Adrenal gland (tissue), 9 donors: ENCODE measurements at regions not wholly inside any gene's neighbourhood (a gene's known extent, or its start where the extent isn't known, plus 50 kb on each side); places are given as distances from the start of the nearest gene placed in this dataset.
"Not testable (repeated sequence)": the region's sequence is repeated elsewhere in the genome, so short reads cannot be mapped to it uniquely, and the experiment has no call there.

Source experiments
- DNase-seq, 7 donors: peaks; one replicate each; pipeline ENCODE4 v3.0.0-alpha.2; 2019 to 2020
- H3K27ac ChIP-seq, 5 donors: fragments of 200-600 bp; sonication (generic) in 4 of 5; 1 replicate in 3 of 5; 2 replicates in 2 of 5; pipeline versions ENCODE4 v1.5.1 to v1.8.0; 2016 to 2020; ENCODE audit warnings: mild to moderate bottlenecking in 1 of 5
- H3K27me3 ChIP-seq: fragments of 200-600 bp; 2 replicates; pipeline ENCODE4 v1.8.0; 2021
- H3K36me3 ChIP-seq, 2 donors: fragments of 200-600 bp; replicated peaks in 1 of 2; 1 replicate in 1 of 2; 2 replicates in 1 of 2; pipeline versions ENCODE4 v1.5.1 to v1.8.0; 2018 to 2022
- H3K4me1 ChIP-seq, 2 donors: fragments of 200-600 bp; replicated peaks in 1 of 2; 1 replicate in 1 of 2; 2 replicates in 1 of 2; pipeline versions ENCODE4 v1.5.1 to v1.8.0; 2018 to 2021
- H3K4me3 ChIP-seq, 4 donors: fragments of 200-600 bp; sonication (generic) in 3 of 4; one replicate each; pipeline ENCODE4 v1.5.1; 2016 to 2018
- H3K9me3 ChIP-seq, 3 donors: fragments of 200-600 bp; sonication (generic) in 1 of 3; replicated peaks in 1 of 3; 1 replicate in 2 of 3; 2 replicates in 1 of 3; pipeline versions ENCODE4 v1.5.1 to v1.8.0; 2016 to 2021
- POLR2A ChIP-seq, 2 donors: fragments of 450-650 bp; IDR thresholded peaks; one replicate each; pipeline ENCODE4 v1.6.1; 2017; ENCODE audit warnings: antibody characterized with exemption in 2 of 2, mild to moderate bottlenecking in 2 of 2, moderate library complexity in 1 of 2
- WGBS, 4 donors: extraction: QIAGEN DNeasy Blood & Tissue Kit in 2 of 4; methylation state at CpG; one replicate each; pipeline versions ENCODE4 v1.1.5 to v1.1.7; 2013 to 2017; 5-methylcytosine and 5-hydroxymethylcytosine counted together
- intact Hi-C, 2 donors: fragments of 100-400 bp; cut with DNase I; formaldehyde crosslinking; loops; one replicate each; pipeline versions ENCODE4 v1.14.1 to v1.15.0; 2022 to 2023
- TF ChIP-seq, protein P1 (sequence below), 6 experiments: fragments of 450-650 bp in 4 of 6; fragments of 200-600 bp in 2 of 6; sonication (generic) in 1 of 6; IDR thresholded peaks; 1 replicate in 5 of 6; 2 replicates in 1 of 6; pipeline versions ENCODE4 v1.5.1 to v1.8.0; 2016 to 2021; ENCODE audit warnings: antibody characterized with exemption in 6 of 6, mild to moderate bottlenecking in 2 of 6, moderate library complexity in 1 of 6
- donor health status: healthy with polysubstance abuse.
- donor health status: Bipolar disorder and iron deficiency.
- donor health status: DM: yes; HTN: yes; CAD: no.
- donor health status: DM: no; HTN: no; CAD: no.
- donor health status: DM: no; HTN: no; CAD: no.

- no peak for TF ChIP-seq POLR2A (IDR thresholded peaks at IDR 0.05)
- TF ChIP-seq, protein P1, sequence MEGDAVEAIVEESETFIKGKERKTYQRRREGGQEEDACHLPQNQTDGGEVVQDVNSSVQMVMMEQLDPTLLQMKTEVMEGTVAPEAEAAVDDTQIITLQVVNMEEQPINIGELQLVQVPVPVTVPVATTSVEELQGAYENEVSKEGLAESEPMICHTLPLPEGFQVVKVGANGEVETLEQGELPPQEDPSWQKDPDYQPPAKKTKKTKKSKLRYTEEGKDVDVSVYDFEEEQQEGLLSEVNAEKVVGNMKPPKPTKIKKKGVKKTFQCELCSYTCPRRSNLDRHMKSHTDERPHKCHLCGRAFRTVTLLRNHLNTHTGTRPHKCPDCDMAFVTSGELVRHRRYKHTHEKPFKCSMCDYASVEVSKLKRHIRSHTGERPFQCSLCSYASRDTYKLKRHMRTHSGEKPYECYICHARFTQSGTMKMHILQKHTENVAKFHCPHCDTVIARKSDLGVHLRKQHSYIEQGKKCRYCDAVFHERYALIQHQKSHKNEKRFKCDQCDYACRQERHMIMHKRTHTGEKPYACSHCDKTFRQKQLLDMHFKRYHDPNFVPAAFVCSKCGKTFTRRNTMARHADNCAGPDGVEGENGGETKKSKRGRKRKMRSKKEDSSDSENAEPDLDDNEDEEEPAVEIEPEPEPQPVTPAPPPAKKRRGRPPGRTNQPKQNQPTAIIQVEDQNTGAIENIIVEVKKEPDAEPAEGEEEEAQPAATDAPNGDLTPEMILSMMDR (IDR thresholded peaks at IDR 0.05) = no peak
- DNase-seq = no peak
- intact Hi-C loops = no loop called here
- Histone ChIP-seq H3K36me3 (no peaks in the 10 kb centered on the region), H3K27me3 (no peaks in the 10 kb centered on the region), H3K4me3 (no peak overlapping the region), H3K27ac (no peak overlapping the region), H3K4me1 (no peaks in the 10 kb centered on the region), H3K9me3 (no peaks in the 10 kb centered on the region)
- 85 to 89% (median 87%) methylated on average over 7 to 11 of the region's 11 CpGs for WGBS, 4 donors
Observed at GRCh38 chr10:9056521-9056920, 1002.0 kb downstream of the GATA3 start.

GRCh38 chr10:9057293-9057692, 1002.8 kb downstream of the GATA3 start:
- intact Hi-C loops, H3K9me3 ChIP-seq, DNase-seq, H3K4me1 ChIP-seq, H3K27me3 ChIP-seq, H3K27ac ChIP-seq, H3K36me3 ChIP-seq, H3K4me3 ChIP-seq: not testable (repeated sequence)
- WGBS, 4 donors = 87 to 91% (median 88%) methylated on average over 16 to 17 of the region's 17 CpGs

- Histone ChIP-seq H3K36me3 (no peaks in the 10 kb centered on the region), H3K9me3 (no peaks in the 10 kb centered on the region), H3K27me3 (no peaks in the 10 kb centered on the region), H3K4me3 (no peak overlapping the region), H3K27ac (no peak overlapping the region), H3K4me1 (no peaks in the 10 kb centered on the region)
- intact Hi-C loops = no loop called here
- DNase-seq = no peak
- WGBS, 4 donors = 6 to 12% (median 11%) methylated on average over 2 of the region's 2 CpGs
- TF ChIP-seq, protein P1 (IDR thresholded peaks at IDR 0.05) = no peak
- TF ChIP-seq POLR2A (IDR thresholded peaks at IDR 0.05) = no peak
Observed at GRCh38 chr10:9060314-9060713, 1005.8 kb downstream of the GATA3 start.

DNA sequence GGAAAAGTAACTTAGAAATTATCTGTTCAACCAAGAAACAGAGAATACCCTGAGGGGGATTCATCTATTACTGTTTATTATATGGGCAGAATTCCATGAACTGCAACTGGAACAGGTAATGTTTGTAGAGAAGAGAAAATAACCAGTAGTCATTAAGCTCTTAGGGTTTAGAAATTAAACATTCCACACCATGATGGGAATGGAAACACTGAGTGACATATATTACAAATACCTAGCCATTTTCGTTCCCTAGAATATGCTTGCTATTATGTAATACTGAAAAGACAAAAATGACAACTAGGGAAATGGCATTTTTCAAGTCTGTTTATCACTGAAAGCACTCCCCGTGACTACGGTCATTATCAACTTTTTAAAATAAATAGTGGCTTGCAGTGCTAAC, 1007.4 kb downstream of the GATA3 start:
- WGBS, 4 donors = 47 to 72% (median 67%) methylated on average over 3 of the region's 3 CpGs
- no peak overlapping the region for H3K4me3 ChIP-seq
- H3K4me1 ChIP-seq = no peaks in the 10 kb centered on the region
- DNase-seq = no peak
- TF ChIP-seq, protein P1 (IDR thresholded peaks at IDR 0.05) = no peak
- TF ChIP-seq POLR2A (IDR thresholded peaks at IDR 0.05) = no peak
- H3K36me3 ChIP-seq = no peaks in the 10 kb centered on the region
- no peak overlapping the region for H3K27ac ChIP-seq
- intact Hi-C loops = no loop called here
- no peaks in the 10 kb centered on the region for H3K27me3 ChIP-seq
- no peaks in the 10 kb centered on the region for H3K9me3 ChIP-seq

- Histone ChIP-seq H3K4me1 (no peaks in the 10 kb centered on the region), H3K4me3 (no peak overlapping the region), H3K27ac (no peak overlapping the region), H3K9me3 (no peaks in the 10 kb centered on the region), H3K27me3 (no peaks in the 10 kb centered on the region), H3K36me3 (no peaks in the 10 kb centered on the region)
- no peak for TF ChIP-seq POLR2A (IDR thresholded peaks at IDR 0.05)
- TF ChIP-seq, protein P1 (IDR thresholded peaks at IDR 0.05) = no peak
- intact Hi-C loops = no loop called here
- no peak for DNase-seq
- WGBS, 4 donors = 78 to 91% (median 88%) methylated on average over 3 of the region's 3 CpGs
Observed at GRCh38 chr10:9066152-9066551, 1011.7 kb downstream of the GATA3 start.
